Nephron progenitor cell (in vitro differentiated cells): ENCODE measurements at regions not wholly inside any gene's neighbourhood (a gene's known extent, or its start where the extent isn't known, plus 50 kb on each side); places are given as distances from the start of the nearest gene placed in this dataset.

Experiments
- DNase-seq: peaks from one replicate; pipeline ENCODE4 v3.0.0; 2021
- H3K27ac Mint-ChIP-seq: 2 replicates; pipeline ENCODE4 v1.8.0; 2021; ENCODE audit warnings: mild to moderate bottlenecking, moderate library complexity, mixed read lengths
- H3K27me3 Mint-ChIP-seq: 2 replicates; pipeline ENCODE4 v1.8.0; 2021; ENCODE audit warnings: mild to moderate bottlenecking, low read depth, mixed read lengths; ENCODE audit not compliant: poor library complexity
- H3K36me3 Mint-ChIP-seq: 2 replicates; pipeline ENCODE4 v1.8.0; 2021; ENCODE audit warnings: low read depth, mixed read lengths
- H3K4me1 Mint-ChIP-seq: 2 replicates; pipeline ENCODE4 v1.8.0; 2021; ENCODE audit warnings: mixed read lengths
- H3K4me3 Mint-ChIP-seq: 2 replicates; pipeline ENCODE4 v1.8.0; 2021; ENCODE audit warnings: mild to moderate bottlenecking, moderate library complexity, mixed read lengths
- H3K9me3 Mint-ChIP-seq: 2 replicates; pipeline ENCODE4 v1.8.0; 2021; ENCODE audit warnings: mild to moderate bottlenecking, moderate library complexity, mixed read lengths
- TF ChIP-seq, protein P1 (sequence below): fragments of 200-600 bp; sonication (generic); IDR thresholded peaks from 2 replicates; pipeline ENCODE4 v1.5.0; 2021; ENCODE audit warnings: antibody characterized with exemption

DNA sequence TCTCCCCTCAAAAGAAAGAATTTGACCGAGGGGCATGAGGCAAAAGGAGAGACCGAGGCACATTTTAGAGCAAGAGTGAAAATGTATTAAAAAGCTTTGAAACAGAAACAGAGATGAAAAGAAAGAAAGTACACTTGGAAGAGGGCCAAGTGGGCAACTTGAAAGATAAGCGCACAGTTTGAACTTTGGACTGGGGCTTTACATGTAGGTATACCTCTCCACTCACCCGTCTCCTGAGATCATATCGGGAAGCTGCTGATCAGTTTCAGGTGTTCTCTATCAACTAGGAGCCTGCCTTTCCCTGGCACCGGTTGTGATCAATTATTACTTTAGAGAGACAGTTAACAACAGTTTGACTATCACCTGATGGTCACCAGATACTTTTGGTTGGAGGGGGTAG is 2666.5 kb downstream of the ARAP2 start:
- no peaks in the 10 kb centered on the region for H3K27me3 Mint-ChIP-seq
- H3K9me3 Mint-ChIP-seq, result no peaks in the 10 kb centered on the region
- H3K4me1 Mint-ChIP-seq, result no peaks in the 10 kb centered on the region
- H3K36me3 Mint-ChIP-seq, result no peaks in the 10 kb centered on the region
- TF ChIP-seq, protein P1, sequence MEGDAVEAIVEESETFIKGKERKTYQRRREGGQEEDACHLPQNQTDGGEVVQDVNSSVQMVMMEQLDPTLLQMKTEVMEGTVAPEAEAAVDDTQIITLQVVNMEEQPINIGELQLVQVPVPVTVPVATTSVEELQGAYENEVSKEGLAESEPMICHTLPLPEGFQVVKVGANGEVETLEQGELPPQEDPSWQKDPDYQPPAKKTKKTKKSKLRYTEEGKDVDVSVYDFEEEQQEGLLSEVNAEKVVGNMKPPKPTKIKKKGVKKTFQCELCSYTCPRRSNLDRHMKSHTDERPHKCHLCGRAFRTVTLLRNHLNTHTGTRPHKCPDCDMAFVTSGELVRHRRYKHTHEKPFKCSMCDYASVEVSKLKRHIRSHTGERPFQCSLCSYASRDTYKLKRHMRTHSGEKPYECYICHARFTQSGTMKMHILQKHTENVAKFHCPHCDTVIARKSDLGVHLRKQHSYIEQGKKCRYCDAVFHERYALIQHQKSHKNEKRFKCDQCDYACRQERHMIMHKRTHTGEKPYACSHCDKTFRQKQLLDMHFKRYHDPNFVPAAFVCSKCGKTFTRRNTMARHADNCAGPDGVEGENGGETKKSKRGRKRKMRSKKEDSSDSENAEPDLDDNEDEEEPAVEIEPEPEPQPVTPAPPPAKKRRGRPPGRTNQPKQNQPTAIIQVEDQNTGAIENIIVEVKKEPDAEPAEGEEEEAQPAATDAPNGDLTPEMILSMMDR, result no peak
- DNase-seq, result no peak
- no peak overlapping the region for H3K4me3 Mint-ChIP-seq
- no peak overlapping the region for H3K27ac Mint-ChIP-seq

DNA sequence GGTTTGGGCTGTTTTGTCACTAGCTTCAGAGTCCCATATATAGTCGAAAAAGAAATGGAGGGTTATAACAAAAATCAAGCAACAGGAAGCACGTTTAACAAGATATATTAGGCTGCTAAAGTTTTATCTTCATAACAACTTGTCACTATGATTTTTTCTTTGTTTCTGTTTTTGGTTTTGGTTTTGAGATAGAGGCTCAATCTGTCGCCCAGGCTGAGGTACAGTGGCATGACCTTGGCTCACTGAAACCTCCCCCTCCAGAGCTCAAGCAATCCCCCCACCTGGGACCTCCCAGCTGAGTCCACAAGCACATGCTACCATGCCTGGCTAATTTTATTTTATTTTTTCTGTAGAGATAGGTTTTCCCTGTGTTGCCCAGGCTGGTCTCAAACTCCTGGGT is 2664.4 kb downstream of the ARAP2 start:
- Mint-ChIP-seq H3K27ac (no peak overlapping the region), H3K4me3 (no peak overlapping the region), H3K9me3 (no peaks in the 10 kb centered on the region), H3K36me3 (no peaks in the 10 kb centered on the region), H3K4me1 (no peaks in the 10 kb centered on the region), H3K27me3 (no peaks in the 10 kb centered on the region)
- no peak for DNase-seq
- TF ChIP-seq, protein P1, result no peak

DNA sequence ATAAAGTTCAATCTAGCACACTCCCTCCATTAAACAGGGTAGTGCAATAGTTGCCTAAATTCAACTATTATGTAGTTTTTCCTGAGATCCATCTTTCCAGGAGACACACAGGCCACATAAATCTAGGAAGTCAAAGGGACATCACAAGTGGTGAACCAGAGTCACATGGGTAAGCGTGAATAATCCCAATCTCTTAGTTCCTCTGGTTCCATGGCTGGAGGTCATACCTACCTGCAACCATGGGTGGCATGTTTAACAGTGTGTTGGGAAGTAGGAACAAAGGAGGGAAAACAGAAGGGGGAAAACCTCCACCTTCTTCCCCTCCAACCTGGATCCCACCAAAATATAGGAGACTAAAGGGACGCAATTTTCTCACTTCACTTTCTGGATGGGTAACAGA is 2651.6 kb downstream of the ARAP2 start:
- Mint-ChIP-seq H3K4me1 (no peaks in the 10 kb centered on the region), H3K4me3 (no peak overlapping the region), H3K9me3 (peaks cover 80% of the 10 kb centered on the region), H3K36me3 (no peaks in the 10 kb centered on the region), H3K27ac (no peak overlapping the region), H3K27me3 (no peaks in the 10 kb centered on the region)
- DNase-seq, result no peak
- TF ChIP-seq, protein P1, result no peak

DNA sequence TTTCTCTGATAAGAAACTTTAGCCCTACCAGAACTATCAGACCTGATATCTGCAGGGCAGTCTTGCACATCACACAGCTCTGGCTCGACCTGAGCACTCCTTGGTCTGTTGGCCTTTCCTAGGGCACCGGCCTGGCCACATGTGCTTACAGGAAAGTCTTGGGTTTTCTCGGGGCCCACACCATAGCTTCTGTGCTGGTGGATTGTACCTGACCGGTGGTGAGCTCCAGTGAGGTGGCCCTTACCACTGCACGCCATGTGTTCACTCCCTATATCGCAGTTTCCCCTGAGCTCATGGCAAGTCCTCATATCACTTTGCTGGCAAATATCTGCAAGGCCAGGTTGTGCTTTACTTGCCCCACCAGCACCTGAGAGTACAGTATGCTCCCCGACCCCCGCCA is 2637.4 kb downstream of the ARAP2 start:
- Mint-ChIP-seq H3K4me3 (no peak overlapping the region), H3K27ac (no peak overlapping the region), H3K27me3 (no peaks in the 10 kb centered on the region), H3K4me1 (no peaks in the 10 kb centered on the region), H3K9me3 (peaks cover 36% of the 10 kb centered on the region), H3K36me3 (no peaks in the 10 kb centered on the region)
- no peak for DNase-seq
- TF ChIP-seq, protein P1, result no peak

DNA sequence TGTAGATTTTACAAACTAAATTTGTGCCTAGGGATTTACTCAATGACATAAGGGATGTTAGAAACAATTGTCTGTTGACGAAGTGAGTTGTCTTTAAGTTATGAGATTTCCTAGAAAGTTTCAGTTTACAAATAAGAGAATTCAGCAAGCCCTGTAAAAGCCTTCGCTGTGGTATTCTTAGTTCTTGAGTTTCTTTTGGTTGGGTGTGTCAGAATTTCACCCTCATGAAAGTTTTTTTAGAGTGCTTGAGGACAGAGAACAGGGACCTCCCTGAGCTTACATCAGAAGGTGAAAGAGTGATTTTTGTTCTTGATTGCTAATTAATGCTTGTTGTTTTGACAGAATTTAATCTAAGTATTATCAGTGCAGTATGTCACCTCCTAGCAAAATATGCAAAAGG is 2628.2 kb downstream of the ARAP2 start:
- TF ChIP-seq, protein P1, result no peak
- H3K27me3 Mint-ChIP-seq, result no peaks in the 10 kb centered on the region
- peaks cover 7% of the 10 kb centered on the region for H3K9me3 Mint-ChIP-seq
- H3K4me1 Mint-ChIP-seq, result no peaks in the 10 kb centered on the region
- H3K36me3 Mint-ChIP-seq, result no peaks in the 10 kb centered on the region
- no peak for DNase-seq
- H3K27ac Mint-ChIP-seq, result no peak overlapping the region
- H3K4me3 Mint-ChIP-seq, result no peak overlapping the region

DNA sequence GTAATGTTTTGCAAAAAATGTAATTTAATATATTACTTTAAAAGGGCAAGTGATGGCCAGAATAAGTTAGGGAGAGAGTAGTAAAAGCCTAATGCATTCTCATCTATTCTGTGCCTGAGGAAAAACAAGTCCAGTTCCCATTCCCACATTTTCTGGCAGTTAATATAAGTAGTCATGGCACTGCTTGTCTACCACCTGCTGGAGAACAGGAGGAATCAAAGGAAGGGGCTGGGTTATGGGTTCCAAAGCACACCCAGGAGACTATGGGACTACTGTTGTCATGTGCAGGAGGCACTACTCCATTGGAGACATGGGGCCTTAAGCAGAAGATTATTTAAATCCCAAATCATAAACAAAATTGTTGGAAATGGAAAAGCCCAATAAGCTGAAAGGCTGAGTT is 2618.6 kb downstream of the ARAP2 start:
- H3K9me3 Mint-ChIP-seq, result no peaks in the 10 kb centered on the region
- H3K36me3 Mint-ChIP-seq, result no peaks in the 10 kb centered on the region
- no peaks in the 10 kb centered on the region for H3K4me1 Mint-ChIP-seq
- DNase-seq, result no peak
- H3K27me3 Mint-ChIP-seq, result no peaks in the 10 kb centered on the region
- H3K4me3 Mint-ChIP-seq, result no peak overlapping the region
- no peak overlapping the region for H3K27ac Mint-ChIP-seq
- TF ChIP-seq, protein P1, result no peak
